CD4-positive, alpha-beta T cell (primary cell): ENCODE measurements at regions not wholly inside any gene's neighbourhood (a gene's known extent, or its start where the extent isn't known, plus 50 kb on each side); places are given as distances from the start of the nearest gene placed in this dataset.

ENCODE experiments used
- ATAC-seq: fragments of 200-7000 bp; cut with Tn5 transposase; one replicate; pipeline ENCODE4 v1.10.0; 2022; ENCODE audit warnings: mild to moderate bottlenecking; ENCODE audit not compliant: poor library complexity
- CTCF ChIA-PET: fragments of 350-600 bp; sonication (Branson Sonifier 250); formaldehyde crosslinking; loops from one replicate; lab custom pipeline; 2021; ENCODE audit warnings: antibody characterized with exemption, inconsistent platforms; lab: Charles Lee
- POLR2A ChIA-PET: fragments of 350-600 bp; sonication (Branson Sonifier 250); formaldehyde crosslinking; loops from one replicate; lab custom pipeline; 2021; ENCODE audit warnings: antibody characterized with exemption, inconsistent platforms; lab: Charles Lee
- DNase-seq, 14 experiments: peaks; one replicate each; pipeline ENCODE4 v3.0.0-alpha.2; 2013 to 2020; ENCODE audit warnings: mixed read lengths in 2 of 14
- H3K27ac ChIP-seq, 2 donors: one replicate each; pipeline versions ENCODE4 v1.5.1 to v1.7.0; 2013; ENCODE audit warnings: low read length in 2 of 2, low read depth in 1 of 2, mild to moderate bottlenecking in 1 of 2
- H3K27me3 ChIP-seq, 2 experiments: 1 replicate in 1 of 2; 2 replicates in 1 of 2; pipeline versions ENCODE4 v1.6.1 to v1.7.0; 2013; ENCODE audit warnings: low read length in 2 of 2, control low read depth in 1 of 2, mild to moderate bottlenecking in 1 of 2, moderate library complexity in 1 of 2; ENCODE audit not compliant: insufficient read depth in 2 of 2, control insufficient read depth in 1 of 2
- H3K36me3 ChIP-seq: one replicate; pipeline ENCODE4 v1.6.1; 2013; ENCODE audit warnings: low read length, control low read depth; ENCODE audit not compliant: insufficient read depth
- H3K4me1 ChIP-seq: one replicate; pipeline ENCODE4 v1.6.1; 2013; ENCODE audit warnings: low read length, control low read depth; ENCODE audit not compliant: insufficient read depth
- H3K4me3 ChIP-seq: one replicate; pipeline ENCODE4 v1.5.1; 2013; ENCODE audit warnings: mild to moderate bottlenecking, low read length, moderate library complexity
- H3K9me3 ChIP-seq, 2 experiments: 1 replicate in 1 of 2; 2 replicates in 1 of 2; pipeline versions ENCODE4 v1.6.1 to v1.7.0; 2013; ENCODE audit warnings: low read length in 2 of 2, mild to moderate bottlenecking in 2 of 2, control low read depth in 1 of 2, moderate library complexity in 1 of 2; ENCODE audit not compliant: control insufficient read depth in 1 of 2, insufficient read depth in 1 of 2
- H3K27ac Mint-ChIP-seq: one replicate; pipeline ENCODE4 v1.8.0; 2020; ENCODE audit warnings: mixed read lengths
- H3K27me3 Mint-ChIP-seq: one replicate; pipeline ENCODE4 v1.8.0; 2021; ENCODE audit warnings: mixed read lengths
- H3K36me3 Mint-ChIP-seq: one replicate; pipeline ENCODE4 v1.8.0; 2021; ENCODE audit warnings: low read depth, mixed read lengths
- H3K4me1 Mint-ChIP-seq: one replicate; pipeline ENCODE4 v1.8.0; 2021; ENCODE audit warnings: low read depth, mixed read lengths
- H3K4me3 Mint-ChIP-seq: one replicate; pipeline ENCODE4 v1.8.0; 2020; ENCODE audit warnings: mild to moderate bottlenecking, mixed read lengths
- H3K9me3 Mint-ChIP-seq: one replicate; pipeline ENCODE4 v1.8.0; 2020; ENCODE audit warnings: mixed read lengths
- CTCF ChIP-seq: fragments of 200-600 bp; IDR thresholded peaks from one replicate; pipeline ENCODE4 v1.8.0; 2022; ENCODE audit warnings: antibody characterized with exemption, mild to moderate bottlenecking
- intact Hi-C, 2 experiments: fragments of 100-400 bp; cut with DNase I in 1 of 2; cut with micrococcal nuclease in 1 of 2; formaldehyde crosslinking; loops; one replicate each; pipeline versions ENCODE4 v1.15.1 to v1.9.0; 2023 to 2025; cut with DNase I, micrococcal nuclease

GRCh38 chr2:234691214-234691575 lies 194.3 kb upstream of the ARL4C start:
- Mint-ChIP-seq H3K27me3 (peaks cover 46% of the 10 kb centered on the region), H3K36me3 (no peaks in the 10 kb centered on the region), H3K4me3 (no peak overlapping the region), H3K27ac (no peak overlapping the region), H3K9me3 (peaks cover 1% of the 10 kb centered on the region), H3K4me1 (no peaks in the 10 kb centered on the region)
- CTCF ChIA-PET, result no interaction called here
- no peak for TF ChIP-seq CTCF
- Histone ChIP-seq H3K9me3 (no peaks in the 10 kb centered on the region), H3K4me3 (no peak overlapping the region), H3K4me1 (no peaks in the 10 kb centered on the region), H3K36me3 (no peaks in the 10 kb centered on the region), H3K27me3 (peaks cover 10 to 15% of the 10 kb centered on the region in 2 experiments), H3K27ac (no peak overlapping the region)
- POLR2A ChIA-PET, result no interaction called here
- intact Hi-C loops, result no loop called here
- ATAC-seq, result no peak
- no peak for DNase-seq

GRCh38 chr2:234690569-234691213 lies 193.8 kb upstream of the ARL4C start:
- Histone ChIP-seq H3K9me3 (no peaks in the 10 kb centered on the region), H3K27ac (no peak overlapping the region), H3K27me3 (peaks cover 10 to 15% of the 10 kb centered on the region in 2 experiments), H3K4me1 (no peaks in the 10 kb centered on the region), H3K36me3 (no peaks in the 10 kb centered on the region), H3K4me3 (no peak overlapping the region)
- ChIA-PET CTCF (interaction anchor here (0.5 kb wide), 1 partner anchor 430 kb away, joined by 3 read pairs; no protein-coding TSS in a partner anchor), POLR2A (no interaction called here)
- Mint-ChIP-seq H3K27me3 (peaks cover 41% of the 10 kb centered on the region), H3K36me3 (no peaks in the 10 kb centered on the region), H3K9me3 (peaks cover 1% of the 10 kb centered on the region), H3K4me1 (no peaks in the 10 kb centered on the region), H3K4me3 (no peak overlapping the region), H3K27ac (no peak overlapping the region)
- no peak for TF ChIP-seq CTCF
- DNase-seq, result no peak
- intact Hi-C loops, result no loop called here
- no peak for ATAC-seq

GRCh38 chr2:234689911-234690379 lies 193.1 kb upstream of the ARL4C start:
- H3K36me3 ChIP-seq, result no peaks in the 10 kb centered on the region
- H3K9me3 Mint-ChIP-seq, result peaks cover 1% of the 10 kb centered on the region
- ATAC-seq (no peak), DNase-seq (no peak)
- H3K4me3 ChIP-seq, result no peak overlapping the region
- CTCF ChIA-PET, result no interaction called here
- H3K4me1 ChIP-seq, result no peaks in the 10 kb centered on the region
- no peak for TF ChIP-seq CTCF
- no peaks in the 10 kb centered on the region for H3K9me3 ChIP-seq
- no peak overlapping the region for H3K27ac Mint-ChIP-seq
- H3K4me1 Mint-ChIP-seq, result no peaks in the 10 kb centered on the region
- no peak overlapping the region for H3K4me3 Mint-ChIP-seq
- no peaks in the 10 kb centered on the region for H3K36me3 Mint-ChIP-seq
- peaks cover 40% of the 10 kb centered on the region for H3K27me3 Mint-ChIP-seq
- POLR2A ChIA-PET, result no interaction called here
- intact Hi-C loops, result no loop called here
- H3K27me3 ChIP-seq, result peaks cover 10 to 15% of the 10 kb centered on the region in 2 experiments
- no peak overlapping the region for H3K27ac ChIP-seq
